ENCODE measurements at regions not wholly inside any gene's neighbourhood (a gene's known extent, or its start where the extent isn't known, plus 50 kb on each side); places are given as distances from the start of the nearest gene placed in this dataset.

- TF ChIP-seq CTCF (IDR thresholded peaks at IDR 0.05) (no peak), POLR2A (IDR thresholded peaks at IDR 0.05) (no peak)
These were observed 662.5 kb upstream of the TENM4 start for GRCh38 chr11:80103142-80103859.
